H9 (cell line): ENCODE measurements at regions not wholly inside any gene's neighbourhood (a gene's known extent, or its start where the extent isn't known, plus 50 kb on each side); places are given as distances from the start of the nearest gene placed in this dataset.

Experiments
- DNase-seq: peaks from one replicate; pipeline ENCODE4 v3.0.0-alpha.2; 2017
- H2AFZ ChIP-seq: one replicate; pipeline ENCODE4 v1.6.1; 2013; ENCODE audit warnings: mild to moderate bottlenecking, low read length, control low read depth, moderate library complexity
- H2AK5ac ChIP-seq: 2 replicates; pipeline ENCODE4 v1.6.1; 2013; ENCODE audit warnings: low read length, control low read depth, mixed read lengths; ENCODE audit not compliant: insufficient read length
- H2BK120ac ChIP-seq: one replicate; pipeline ENCODE4 v1.6.1; 2013; ENCODE audit warnings: low read depth, mild to moderate bottlenecking, low read length, control low read depth, inconsistent platforms; ENCODE audit not compliant: poor library complexity, severe bottlenecking
- H2BK12ac ChIP-seq: 2 replicates; pipeline ENCODE4 v1.6.1; 2013; ENCODE audit warnings: low read length, control low read depth, mixed read lengths, low read depth; ENCODE audit not compliant: insufficient read length
- H2BK15ac ChIP-seq: 2 replicates; pipeline ENCODE4 v1.6.1; 2013; ENCODE audit warnings: low read depth, low read length, control low read depth
- H2BK20ac ChIP-seq: one replicate; pipeline ENCODE4 v1.6.1; 2013; ENCODE audit warnings: low read depth, mild to moderate bottlenecking, low read length, control low read depth, inconsistent platforms; ENCODE audit not compliant: poor library complexity, severe bottlenecking
- H2BK5ac ChIP-seq: 2 replicates; pipeline ENCODE4 v1.6.1; 2013; ENCODE audit warnings: low read length, control low read depth, mixed read lengths; ENCODE audit not compliant: insufficient read length
- H3K14ac ChIP-seq: 2 replicates; pipeline ENCODE4 v1.6.1; 2013; ENCODE audit warnings: low read length, control low read depth; ENCODE audit not compliant: insufficient read depth
- H3K18ac ChIP-seq: 2 replicates; pipeline ENCODE4 v1.6.1; 2013; ENCODE audit warnings: low read depth, mild to moderate bottlenecking, mixed read lengths, low read length, control low read depth; ENCODE audit not compliant: insufficient read length
- H3K23ac ChIP-seq: 2 replicates; pipeline ENCODE4 v1.6.1; 2013; ENCODE audit warnings: low read length, control low read depth, mixed read lengths, low read depth; ENCODE audit not compliant: insufficient read length
- H3K23me2 ChIP-seq: 2 replicates; pipeline ENCODE4 v1.6.1; 2013; ENCODE audit warnings: low read depth, mild to moderate bottlenecking, mixed read lengths, low read length, control low read depth; ENCODE audit not compliant: insufficient read length, poor library complexity, severe bottlenecking
- H3K27ac ChIP-seq: 2 replicates; pipeline ENCODE4 v1.5.1; 2013; ENCODE audit warnings: low read length, control low read depth, mixed read lengths, low read depth; ENCODE audit not compliant: insufficient read length
- H3K27me3 ChIP-seq: 2 replicates; pipeline ENCODE4 v1.6.1; 2013; ENCODE audit warnings: low read length, control low read depth, inconsistent platforms; ENCODE audit not compliant: insufficient read depth
- H3K4ac ChIP-seq: 2 replicates; pipeline ENCODE4 v1.6.1; 2013; ENCODE audit warnings: low read depth, mild to moderate bottlenecking, control low read depth, inconsistent platforms, low read length, moderate library complexity
- H3K4me1 ChIP-seq: 2 replicates; pipeline ENCODE4 v1.6.1; 2013; ENCODE audit warnings: low read length, control low read depth, inconsistent platforms; ENCODE audit not compliant: insufficient read depth
- H3K4me2 ChIP-seq: 2 replicates; pipeline ENCODE4 v1.6.1; 2013; ENCODE audit warnings: low read length, control low read depth, mixed read lengths; ENCODE audit not compliant: insufficient read length, insufficient read depth
- H3K56ac ChIP-seq: 2 replicates; pipeline ENCODE4 v1.6.1; 2013; ENCODE audit warnings: low read depth, mild to moderate bottlenecking, mixed read lengths, low read length, control low read depth; ENCODE audit not compliant: insufficient read length
- H3K79me1 ChIP-seq: 2 replicates; pipeline ENCODE4 v1.6.1; 2013; ENCODE audit warnings: low read depth, mild to moderate bottlenecking, moderate library complexity, low read length, control low read depth, inconsistent platforms; ENCODE audit not compliant: insufficient read depth, poor library complexity, severe bottlenecking
- H3K79me2 ChIP-seq: 2 replicates; pipeline ENCODE4 v1.6.1; 2013; ENCODE audit warnings: low read length, control low read depth, inconsistent platforms; ENCODE audit not compliant: insufficient read depth
- H3K9ac ChIP-seq: 2 replicates; pipeline ENCODE4 v1.6.1; 2013; ENCODE audit warnings: low read length, control low read depth, mixed read lengths; ENCODE audit not compliant: insufficient read length; ENCODE audit errors: extremely low read depth
- H3K9me3 ChIP-seq: one replicate; pipeline ENCODE4 v1.6.1; 2013; ENCODE audit warnings: low read depth, low read length, inconsistent platforms; ENCODE audit not compliant: control insufficient read depth
- H3T11ph ChIP-seq: one replicate; pipeline ENCODE4 v1.6.1; 2013; ENCODE audit warnings: mild to moderate bottlenecking, low read length, control low read depth, inconsistent platforms
- H4K20me1 ChIP-seq: one replicate; pipeline ENCODE4 v1.6.1; 2013; ENCODE audit not compliant: control insufficient read depth, insufficient read length, insufficient read depth
- H4K5ac ChIP-seq: 2 replicates; pipeline ENCODE4 v1.6.1; 2013; ENCODE audit warnings: low read depth, mild to moderate bottlenecking, mixed read lengths, low read length, control low read depth; ENCODE audit not compliant: insufficient read length
- H4K8ac ChIP-seq: replicated peaks from 2 replicates; pipeline ENCODE4 v1.6.1; 2013; ENCODE audit warnings: low read length, control low read depth, mixed read lengths, low read depth; ENCODE audit not compliant: insufficient read length
- H4K91ac ChIP-seq: 2 replicates; pipeline ENCODE4 v1.6.1; 2013; ENCODE audit warnings: low read depth, mild to moderate bottlenecking, moderate library complexity, mixed read lengths, low read length, control low read depth; ENCODE audit not compliant: insufficient read length
- H3K27ac Mint-ChIP-seq, 3 experiments: 2 replicates in 2 of 3; 3 replicates in 1 of 3; pipeline ENCODE4 v1.8.0; 2020 to 2021; ENCODE audit warnings: mixed read lengths in 3 of 3, mild to moderate bottlenecking in 1 of 3, moderate library complexity in 1 of 3
- H3K27me3 Mint-ChIP-seq: 2 replicates; pipeline ENCODE4 v1.8.0; 2021; ENCODE audit warnings: low read depth, mild to moderate bottlenecking, moderate library complexity, mixed read lengths
- H3K36me3 Mint-ChIP-seq, 3 experiments: 2 replicates in 2 of 3; 3 replicates in 1 of 3; pipeline ENCODE4 v1.8.0; 2020 to 2021; ENCODE audit warnings: low read depth in 3 of 3, mixed read lengths in 3 of 3; ENCODE audit not compliant: insufficient read depth in 1 of 3
- H3K4me1 Mint-ChIP-seq, 2 experiments: 2 replicates each; pipeline ENCODE4 v1.8.0; 2020; ENCODE audit warnings: mixed read lengths in 2 of 2
- H3K4me3 Mint-ChIP-seq, 2 experiments: 2 replicates in 1 of 2; 3 replicates in 1 of 2; pipeline ENCODE4 v1.8.0; 2020 to 2021; ENCODE audit warnings: mild to moderate bottlenecking in 2 of 2, mixed read lengths in 2 of 2, moderate library complexity in 1 of 2
- H3K9me3 Mint-ChIP-seq, 2 experiments: 2 replicates in 1 of 2; 3 replicates in 1 of 2; pipeline ENCODE4 v1.8.0; 2020; ENCODE audit warnings: mild to moderate bottlenecking in 2 of 2, mixed read lengths in 2 of 2, moderate library complexity in 1 of 2
- CTCF ChIP-seq: fragments of 200-600 bp; sonication (generic); conservative IDR thresholded peaks from 3 replicates; pipeline ENCODE4 v1.8.0; 2021; ENCODE audit warnings: antibody characterized with exemption, mild to moderate bottlenecking
- WGBS: extraction: QIAGEN DNeasy Blood & Tissue Kit; methylation state at CpG from one replicate; pipeline ENCODE4 v1.1.7; 2013; ENCODE audit warnings: missing lambda C conversion rate, low lambda C conversion rate, mixed read lengths; ENCODE audit not compliant: insufficient read length; ENCODE audit errors: extremely low coverage; 5-methylcytosine and 5-hydroxymethylcytosine counted together

GRCh38 chr13:87779426-87779825 is 108.3 kb downstream of the SLITRK5 start:
- H4K5ac ChIP-seq, result no peak overlapping the region
- no peaks in the 10 kb centered on the region for H3K79me1 ChIP-seq
- no peak overlapping the region for H2BK5ac ChIP-seq
- no peak overlapping the region for H3K23ac ChIP-seq
- H3K4me1 ChIP-seq, result no peaks in the 10 kb centered on the region
- no peak overlapping the region for H3K27ac ChIP-seq
- no peaks in the 10 kb centered on the region for H3K27me3 ChIP-seq
- no peak overlapping the region for H2AFZ ChIP-seq
- H3K4me1 Mint-ChIP-seq, result peaks cover 0 to 6% of the 10 kb centered on the region in 2 experiments; a peak in 2 of 4 replicates
- no peaks in the 10 kb centered on the region for H3K79me2 ChIP-seq
- no peaks in the 10 kb centered on the region for H3K9me3 ChIP-seq
- H3T11ph ChIP-seq, result no peak overlapping the region
- H3K4me3 Mint-ChIP-seq, result no peak overlapping the region
- no peak overlapping the region for H2BK120ac ChIP-seq
- H3K4ac ChIP-seq, result no peak overlapping the region
- no peaks in the 10 kb centered on the region for H3K36me3 Mint-ChIP-seq
- H3K18ac ChIP-seq, result no peak overlapping the region
- peaks cover 25% of the 10 kb centered on the region for H3K27me3 Mint-ChIP-seq
- no CpG with 5 or more reads among the region's 1 CpG for WGBS
- H4K20me1 ChIP-seq, result no peaks in the 10 kb centered on the region
- H3K9ac ChIP-seq, result no peak overlapping the region
- no peak overlapping the region for H3K56ac ChIP-seq
- H3K27ac Mint-ChIP-seq, result no peak overlapping the region
- DNase-seq, result no peak
- no peak overlapping the region for H2BK12ac ChIP-seq
- no peak overlapping the region for H4K8ac ChIP-seq
- H2BK15ac ChIP-seq, result no peak overlapping the region
- no peak overlapping the region for H2AK5ac ChIP-seq
- H3K23me2 ChIP-seq, result no peaks in the 10 kb centered on the region
- no peak overlapping the region for H3K14ac ChIP-seq
- H3K9me3 Mint-ChIP-seq, result no peaks in the 10 kb centered on the region
- no peak for TF ChIP-seq CTCF
- no peak overlapping the region for H2BK20ac ChIP-seq
- H3K4me2 ChIP-seq, result no peak overlapping the region
- no peak overlapping the region for H4K91ac ChIP-seq
